Esophagus muscularis mucosa (tissue), 3 donors: ENCODE measurements at regions not wholly inside any gene's neighbourhood (a gene's known extent, or its start where the extent isn't known, plus 50 kb on each side); places are given as distances from the start of the nearest gene placed in this dataset.

Experiments
- POLR2A ChIP-seq: fragments of 450-650 bp; IDR thresholded peaks from one replicate; pipeline ENCODE4 v1.6.1; 2017; ENCODE audit warnings: antibody characterized with exemption, moderate library complexity, mild to moderate bottlenecking, low read depth
- POLR2AphosphoS5 ChIP-seq, 2 donors: sonication (generic); formaldehyde crosslinking; IDR thresholded peaks; one replicate each; pipeline ENCODE4 v1.6.1; 2017; ENCODE audit warnings: antibody characterized with exemption in 2 of 2
- TF ChIP-seq, protein P1 (sequence below), 3 experiments: fragments of 200-600 bp in 2 of 3; fragments of 450-650 bp in 1 of 3; sonication (generic) in 2 of 3; IDR thresholded peaks; one replicate each; pipeline ENCODE4 v1.5.1; 2017 to 2019; ENCODE audit warnings: antibody characterized with exemption in 3 of 3, mild to moderate bottlenecking in 2 of 3, moderate library complexity in 1 of 3

- TF ChIP-seq, protein P1, sequence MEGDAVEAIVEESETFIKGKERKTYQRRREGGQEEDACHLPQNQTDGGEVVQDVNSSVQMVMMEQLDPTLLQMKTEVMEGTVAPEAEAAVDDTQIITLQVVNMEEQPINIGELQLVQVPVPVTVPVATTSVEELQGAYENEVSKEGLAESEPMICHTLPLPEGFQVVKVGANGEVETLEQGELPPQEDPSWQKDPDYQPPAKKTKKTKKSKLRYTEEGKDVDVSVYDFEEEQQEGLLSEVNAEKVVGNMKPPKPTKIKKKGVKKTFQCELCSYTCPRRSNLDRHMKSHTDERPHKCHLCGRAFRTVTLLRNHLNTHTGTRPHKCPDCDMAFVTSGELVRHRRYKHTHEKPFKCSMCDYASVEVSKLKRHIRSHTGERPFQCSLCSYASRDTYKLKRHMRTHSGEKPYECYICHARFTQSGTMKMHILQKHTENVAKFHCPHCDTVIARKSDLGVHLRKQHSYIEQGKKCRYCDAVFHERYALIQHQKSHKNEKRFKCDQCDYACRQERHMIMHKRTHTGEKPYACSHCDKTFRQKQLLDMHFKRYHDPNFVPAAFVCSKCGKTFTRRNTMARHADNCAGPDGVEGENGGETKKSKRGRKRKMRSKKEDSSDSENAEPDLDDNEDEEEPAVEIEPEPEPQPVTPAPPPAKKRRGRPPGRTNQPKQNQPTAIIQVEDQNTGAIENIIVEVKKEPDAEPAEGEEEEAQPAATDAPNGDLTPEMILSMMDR (IDR thresholded peaks at IDR 0.05) = no peak
- no peak for TF ChIP-seq POLR2A
- TF ChIP-seq POLR2AphosphoS5 (IDR thresholded peaks at IDR 0.05) = no peak
These were observed 265.0 kb upstream of the FAM174A start for GRCh38 chr5:100270023-100270771.
